Thymus (tissue), 11 donors: ENCODE measurements at regions not wholly inside any gene's neighbourhood (a gene's known extent, or its start where the extent isn't known, plus 50 kb on each side); places are given as distances from the start of the nearest gene placed in this dataset.
"Not testable (repeated sequence)": the region's sequence is repeated elsewhere in the genome, so short reads cannot be mapped to it uniquely, and the experiment has no call there.

Experiments
- DNase-seq, 9 donors: peaks; one replicate each; pipeline ENCODE4 v3.0.0-alpha.2; 2013; ENCODE audit warnings: low spot score in 9 of 9, low read depth in 6 of 9, missing footprints in 1 of 9
- H3K27ac ChIP-seq, 2 donors: one replicate each; pipeline ENCODE4 v1.5.1; 2013; ENCODE audit warnings: control low read depth in 1 of 2, low read depth in 1 of 2, low read length in 1 of 2, mild to moderate bottlenecking in 1 of 2, moderate library complexity in 1 of 2
- H3K27me3 ChIP-seq, 2 donors: one replicate each; pipeline ENCODE4 v1.5.1; 2013; ENCODE audit warnings: low read length in 1 of 2; ENCODE audit not compliant: control insufficient read depth in 2 of 2, insufficient read depth in 1 of 2
- H3K36me3 ChIP-seq, 2 donors: one replicate each; pipeline ENCODE4 v1.5.1; 2013; ENCODE audit warnings: low read length in 1 of 2, mild to moderate bottlenecking in 1 of 2, moderate library complexity in 1 of 2; ENCODE audit not compliant: control insufficient read depth in 2 of 2, insufficient read depth in 2 of 2
- H3K4me1 ChIP-seq, 2 donors: one replicate each; pipeline ENCODE4 v1.5.1; 2013; ENCODE audit warnings: low read length in 2 of 2; ENCODE audit not compliant: control insufficient read depth in 2 of 2, insufficient read depth in 2 of 2
- H3K4me3 ChIP-seq, 2 donors: one replicate each; pipeline ENCODE4 v1.5.1; 2013; ENCODE audit warnings: low read length in 2 of 2, control low read depth in 1 of 2, mild to moderate bottlenecking in 1 of 2
- H3K9me3 ChIP-seq, 2 donors: one replicate each; pipeline ENCODE4 v1.5.1; 2013; ENCODE audit warnings: low read length in 1 of 2, mild to moderate bottlenecking in 1 of 2; ENCODE audit not compliant: control insufficient read depth in 2 of 2, insufficient read depth in 1 of 2
- WGBS: extraction: QIAGEN DNeasy Blood & Tissue Kit; methylation state at CpG from one replicate; pipeline ENCODE4 v1.1.7; 2013; 5-methylcytosine and 5-hydroxymethylcytosine counted together
- donor health status: healthy.

DNA sequence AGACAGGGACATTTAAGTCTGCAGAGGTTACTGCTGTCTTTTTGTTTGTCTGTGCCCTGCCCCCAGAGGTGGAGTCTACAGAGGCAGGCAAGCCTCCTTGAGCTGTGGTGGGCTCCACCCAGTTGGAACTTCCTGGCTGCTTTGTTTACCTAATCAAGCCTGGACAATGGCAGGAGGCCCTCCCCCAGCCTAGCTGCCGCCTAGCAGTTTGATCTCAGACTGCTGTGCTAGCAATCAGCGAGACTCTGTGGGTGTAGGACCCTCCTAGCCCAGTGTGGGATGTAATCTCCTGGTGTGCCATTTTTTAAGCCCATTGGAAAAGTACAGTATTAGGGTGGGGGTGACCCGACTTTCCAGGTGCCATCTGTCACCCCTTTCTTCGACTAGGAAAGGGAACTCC is 272.6 kb downstream of the CXCL12 start:
- not testable (repeated sequence) for DNase-seq, H3K27ac ChIP-seq

DNA sequence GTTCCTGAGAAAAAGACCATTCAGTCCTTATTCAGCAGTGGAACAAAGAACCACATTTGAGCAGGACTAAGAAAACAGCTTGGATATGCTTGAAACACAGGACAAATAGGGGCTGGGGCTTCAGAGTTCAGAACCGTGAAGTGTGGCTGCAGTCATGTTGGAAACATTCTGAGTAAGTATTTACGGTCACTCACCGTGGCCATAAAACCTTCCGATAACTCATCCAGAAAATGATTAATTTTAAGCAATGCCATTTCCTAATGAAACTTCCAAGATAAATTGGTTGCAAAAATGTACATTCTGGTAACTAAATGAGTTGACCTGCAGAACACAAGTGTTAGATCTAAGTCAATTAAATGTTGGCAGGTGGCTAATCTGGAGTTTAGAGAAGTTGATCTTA is 279.2 kb downstream of the CXCL12 start:
- no peaks in the 10 kb centered on the region for H3K27me3 ChIP-seq
- 83% methylated on average over 4 of the region's 4 CpGs for WGBS

More for the DNA sequence above, 272.6 kb downstream of the CXCL12 start:
- not testable (repeated sequence) for H3K9me3 ChIP-seq, H3K27me3 ChIP-seq, H3K4me1 ChIP-seq, H3K4me3 ChIP-seq, H3K36me3 ChIP-seq
- 60% methylated on average over 4 of the region's 4 CpGs for WGBS

DNA sequence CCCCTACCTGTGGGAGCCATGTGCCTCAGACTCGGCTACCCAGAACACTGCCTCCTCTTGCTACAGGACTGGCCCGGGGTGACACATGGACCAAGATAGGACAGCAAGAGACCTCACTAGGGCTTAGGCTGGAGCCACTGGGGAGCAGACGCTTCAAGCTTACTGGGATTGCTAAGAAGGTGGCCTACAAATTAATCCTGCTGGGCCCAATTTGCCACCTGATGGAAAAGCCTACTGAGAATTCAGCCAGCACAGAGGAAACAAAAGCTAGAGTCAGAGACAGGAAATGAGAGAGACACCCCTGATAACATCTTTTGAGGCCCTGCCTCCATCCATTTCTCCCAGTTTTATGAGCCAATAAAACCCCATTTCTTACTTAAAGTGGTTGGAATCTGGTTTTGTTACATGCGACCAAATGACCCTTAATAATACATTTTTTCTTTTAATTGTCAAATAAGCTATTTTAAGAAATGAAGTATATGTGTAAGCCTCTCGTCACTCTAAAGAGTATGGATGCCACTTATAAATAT is 282.1 kb downstream of the CXCL12 start:
- H3K4me3 ChIP-seq, result no peak overlapping the region
- H3K4me1 ChIP-seq, result no peaks in the 10 kb centered on the region
- WGBS, result 81% methylated on average over 5 of the region's 5 CpGs
- no peak overlapping the region for H3K27ac ChIP-seq
- no peaks in the 10 kb centered on the region for H3K9me3 ChIP-seq
- no peaks in the 10 kb centered on the region for H3K36me3 ChIP-seq
- no peak for DNase-seq
- no peaks in the 10 kb centered on the region for H3K27me3 ChIP-seq

More for the DNA sequence above, 279.2 kb downstream of the CXCL12 start:
- H3K36me3 ChIP-seq, result no peaks in the 10 kb centered on the region
- no peaks in the 10 kb centered on the region for H3K4me1 ChIP-seq
- no peaks in the 10 kb centered on the region for H3K9me3 ChIP-seq
- no peak overlapping the region for H3K4me3 ChIP-seq
- DNase-seq, result no peak
- H3K27ac ChIP-seq, result no peak overlapping the region

DNA sequence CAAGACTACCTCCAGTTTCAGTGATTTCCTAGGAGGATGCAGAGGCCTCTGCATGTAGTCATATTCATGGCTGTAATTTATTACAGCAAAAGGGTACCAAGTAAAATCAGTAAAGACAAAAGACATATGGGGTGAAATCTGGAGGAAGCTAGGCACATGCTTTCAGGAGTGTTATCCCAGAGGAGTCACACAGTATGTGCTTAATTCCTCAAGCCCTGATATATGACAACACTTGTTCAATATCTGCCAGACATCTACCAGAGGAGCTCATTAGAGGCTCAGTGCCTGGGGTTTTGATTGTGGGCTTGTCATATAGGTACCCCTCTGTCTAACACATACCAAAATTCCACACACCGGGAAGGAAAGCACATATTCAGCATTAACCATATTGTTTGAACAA is 283.8 kb downstream of the CXCL12 start:
- Histone ChIP-seq H3K4me3 (no peak overlapping the region), H3K9me3 (no peaks in the 10 kb centered on the region), H3K4me1 (no peaks in the 10 kb centered on the region), H3K27me3 (no peaks in the 10 kb centered on the region), H3K36me3 (no peaks in the 10 kb centered on the region), H3K27ac (no peak overlapping the region)
- 86% methylated on average over 1 of the region's 1 CpG for WGBS
- DNase-seq, result no peak

DNA sequence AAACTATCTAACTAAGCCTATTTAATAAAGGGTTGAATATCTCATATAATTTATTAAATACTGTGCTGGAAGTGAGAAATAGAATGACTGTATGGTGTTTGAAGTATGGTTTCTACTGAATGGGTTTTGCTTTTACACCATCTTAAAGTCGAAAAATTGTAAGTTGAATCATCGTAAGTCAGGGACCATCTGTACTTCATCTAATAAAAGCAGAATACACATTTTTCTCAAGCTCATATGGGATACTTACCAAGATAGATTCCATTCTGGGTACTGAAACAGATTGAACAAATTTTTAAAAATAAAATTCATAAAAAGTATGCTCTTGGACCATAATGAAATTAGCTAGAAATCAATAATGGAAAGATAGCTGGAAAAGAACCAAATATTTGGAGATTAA is 285.4 kb downstream of the CXCL12 start:
- no peak for DNase-seq
- Histone ChIP-seq H3K4me1 (no peaks in the 10 kb centered on the region), H3K27ac (no peak overlapping the region), H3K4me3 (no peak overlapping the region), H3K9me3 (no peaks in the 10 kb centered on the region), H3K27me3 (no peaks in the 10 kb centered on the region), H3K36me3 (no peaks in the 10 kb centered on the region)
- 99% methylated on average over 2 of the region's 2 CpGs for WGBS

DNA sequence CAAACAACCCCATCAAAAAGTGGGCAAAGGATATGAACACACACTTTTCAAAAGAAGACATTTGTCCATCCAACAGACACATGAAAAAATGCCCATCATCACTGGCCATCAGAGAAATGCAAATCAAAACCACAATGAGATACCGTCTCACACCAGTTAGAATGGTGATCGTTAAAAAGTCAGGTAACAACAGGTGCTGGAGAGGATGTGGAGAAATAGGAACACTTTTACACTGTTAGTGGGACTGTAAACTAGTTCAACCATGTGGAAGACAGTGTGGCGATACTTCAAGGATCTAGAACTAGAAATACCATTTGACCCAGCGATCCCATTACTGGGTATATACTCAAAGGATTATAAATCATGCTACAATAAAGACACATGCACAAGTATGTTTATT is 288.7 kb downstream of the CXCL12 start:
- WGBS, result 66% methylated on average over 4 of the region's 4 CpGs
- H3K27me3 ChIP-seq, H3K4me1 ChIP-seq, H3K4me3 ChIP-seq, DNase-seq, H3K9me3 ChIP-seq, H3K36me3 ChIP-seq, H3K27ac ChIP-seq: not testable (repeated sequence)

DNA sequence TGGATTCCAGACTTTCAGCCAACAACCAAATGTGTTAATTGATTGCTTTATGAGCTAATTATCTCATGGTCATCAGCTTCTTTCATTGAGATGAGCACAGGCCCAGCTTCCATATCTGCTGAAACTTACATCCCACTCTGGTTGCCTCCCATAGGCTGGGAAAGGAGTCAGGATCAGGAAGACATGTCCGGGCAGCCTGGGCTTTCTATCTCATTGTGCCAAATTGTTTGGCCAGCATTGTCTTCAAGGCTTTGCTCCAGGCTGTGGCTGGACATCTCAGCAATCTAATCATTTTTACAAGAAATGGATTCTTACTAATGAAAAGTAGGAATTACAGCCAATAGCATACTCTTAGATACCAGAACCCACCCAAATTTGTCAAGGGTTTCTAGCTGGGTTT is 295.2 kb downstream of the CXCL12 start:
- 97% methylated on average over 1 of the region's 1 CpG for whole genome bisulfite sequencing

DNA sequence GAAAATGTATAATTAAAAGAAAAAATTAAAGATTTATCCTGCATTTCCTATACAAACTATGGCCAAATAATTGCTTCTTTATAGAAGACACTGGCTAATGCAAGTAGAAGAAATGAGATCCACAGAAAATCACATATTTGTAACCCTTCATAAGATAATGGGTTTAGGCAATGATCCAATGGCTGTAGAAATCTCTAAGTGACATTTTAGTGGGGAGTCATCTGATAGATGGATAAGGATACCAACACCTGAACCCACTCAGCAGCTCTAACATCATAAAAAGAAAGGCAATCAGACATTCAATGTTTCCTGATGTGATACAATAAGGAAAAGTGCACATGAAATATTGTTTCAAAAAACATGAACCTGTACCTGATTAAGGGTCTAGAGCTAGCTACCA is 297.5 kb downstream of the CXCL12 start:
- H3K36me3 ChIP-seq, result no peaks in the 10 kb centered on the region
- no peak for DNase-seq
- no peak overlapping the region for H3K27ac ChIP-seq
- peaks cover 0 to 6% of the 10 kb centered on the region in 2 donors for H3K9me3 ChIP-seq
- H3K4me3 ChIP-seq, result no peak overlapping the region
- no peaks in the 10 kb centered on the region for H3K4me1 ChIP-seq
- no peaks in the 10 kb centered on the region for H3K27me3 ChIP-seq

More for the DNA sequence above, 295.2 kb downstream of the CXCL12 start:
- Histone ChIP-seq H3K4me3 (no peak overlapping the region), H3K4me1 (no peaks in the 10 kb centered on the region), H3K27ac (no peak overlapping the region), H3K36me3 (no peaks in the 10 kb centered on the region), H3K27me3 (no peaks in the 10 kb centered on the region), H3K9me3 (peaks cover 0 to 6% of the 10 kb centered on the region in 2 donors)
- DNase-seq, result no peak

DNA sequence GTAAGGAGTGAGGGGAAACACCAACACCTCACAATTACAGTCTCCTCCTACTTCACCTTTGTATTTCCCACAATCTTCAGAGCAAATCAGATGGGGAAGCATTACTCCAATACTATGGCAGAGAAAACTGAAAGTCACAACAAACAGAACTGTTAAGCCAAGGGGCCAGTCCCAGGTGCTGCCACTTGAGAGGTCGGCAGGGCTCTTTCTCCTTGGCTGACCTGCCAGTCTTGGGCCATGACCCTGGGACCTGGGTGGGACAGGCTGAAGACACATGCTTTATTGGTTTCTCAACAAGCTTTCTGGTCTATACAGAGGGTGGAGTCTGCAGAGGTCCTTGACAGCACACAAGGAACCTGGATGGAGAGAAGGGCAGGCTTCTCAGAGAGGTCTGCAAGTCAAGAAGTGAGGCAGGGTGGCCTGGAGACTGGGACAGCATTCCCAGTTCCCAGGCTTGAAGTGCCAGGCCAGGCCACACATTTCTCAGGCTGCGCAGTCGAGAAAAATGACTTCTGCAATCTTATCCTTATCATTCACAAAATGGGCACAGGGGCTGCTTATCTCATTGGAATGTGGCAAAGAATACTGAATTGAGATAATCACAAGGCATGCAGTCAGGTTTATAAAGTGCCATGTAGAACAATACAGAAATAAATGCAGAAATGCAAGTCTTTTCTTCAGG is 301.0 kb downstream of the CXCL12 start:
- 93% methylated on average over 3 of the region's 3 CpGs for WGBS
- Histone ChIP-seq H3K9me3 (no peaks in the 10 kb centered on the region), H3K4me1 (no peaks in the 10 kb centered on the region), H3K36me3 (no peaks in the 10 kb centered on the region), H3K27me3 (no peaks in the 10 kb centered on the region), H3K27ac (no peak overlapping the region), H3K4me3 (no peak overlapping the region)
- no peak for DNase-seq
